ENCODE measurements at regions not wholly inside any gene's neighbourhood (a gene's known extent, or its start where the extent isn't known, plus 50 kb on each side); places are given as distances from the start of the nearest gene placed in this dataset.

DNA sequence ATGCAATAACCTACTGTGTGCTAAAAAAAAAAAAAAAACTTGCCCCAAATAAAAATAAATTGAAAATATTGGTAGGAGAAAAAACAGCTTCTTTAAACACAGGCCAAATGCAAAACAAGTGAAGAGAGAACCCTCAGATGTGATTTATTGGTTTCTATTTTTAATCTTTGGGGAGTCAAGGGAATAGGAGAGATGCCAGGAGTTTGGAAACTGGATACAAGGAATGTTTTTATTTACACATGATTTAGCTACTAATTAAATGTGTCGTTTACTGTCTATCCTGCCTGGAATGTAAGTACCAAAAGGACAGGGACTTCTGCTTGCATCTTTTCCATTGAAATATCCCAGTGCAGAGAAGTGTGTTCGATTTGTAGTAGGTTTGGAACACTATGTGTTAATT is 810.7 kb downstream of the MAFB start:
- TF ChIP-seq, protein P1, sequence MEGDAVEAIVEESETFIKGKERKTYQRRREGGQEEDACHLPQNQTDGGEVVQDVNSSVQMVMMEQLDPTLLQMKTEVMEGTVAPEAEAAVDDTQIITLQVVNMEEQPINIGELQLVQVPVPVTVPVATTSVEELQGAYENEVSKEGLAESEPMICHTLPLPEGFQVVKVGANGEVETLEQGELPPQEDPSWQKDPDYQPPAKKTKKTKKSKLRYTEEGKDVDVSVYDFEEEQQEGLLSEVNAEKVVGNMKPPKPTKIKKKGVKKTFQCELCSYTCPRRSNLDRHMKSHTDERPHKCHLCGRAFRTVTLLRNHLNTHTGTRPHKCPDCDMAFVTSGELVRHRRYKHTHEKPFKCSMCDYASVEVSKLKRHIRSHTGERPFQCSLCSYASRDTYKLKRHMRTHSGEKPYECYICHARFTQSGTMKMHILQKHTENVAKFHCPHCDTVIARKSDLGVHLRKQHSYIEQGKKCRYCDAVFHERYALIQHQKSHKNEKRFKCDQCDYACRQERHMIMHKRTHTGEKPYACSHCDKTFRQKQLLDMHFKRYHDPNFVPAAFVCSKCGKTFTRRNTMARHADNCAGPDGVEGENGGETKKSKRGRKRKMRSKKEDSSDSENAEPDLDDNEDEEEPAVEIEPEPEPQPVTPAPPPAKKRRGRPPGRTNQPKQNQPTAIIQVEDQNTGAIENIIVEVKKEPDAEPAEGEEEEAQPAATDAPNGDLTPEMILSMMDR (IDR thresholded peaks at IDR 0.05): no peak
- TF ChIP-seq EP300 (IDR thresholded peaks at IDR 0.05): no peak
- TF ChIP-seq POLR2A (IDR thresholded peaks at IDR 0.05): no peak

Data from stomach (tissue), 4 donors.